Muscle layer of colon (tissue), 2 donors: ENCODE measurements at regions not wholly inside any gene's neighbourhood (a gene's known extent, or its start where the extent isn't known, plus 50 kb on each side); places are given as distances from the start of the nearest gene placed in this dataset.
"Not testable (repeated sequence)": the region's sequence is repeated elsewhere in the genome, so short reads cannot be mapped to it uniquely, and the experiment has no call there.

Source experiments
- H3K27ac ChIP-seq: one replicate; pipeline ENCODE4 v1.7.0; 2013; ENCODE audit warnings: low read depth, mild to moderate bottlenecking, low read length, moderate library complexity
- H3K27me3 ChIP-seq, 2 donors: one replicate each; pipeline ENCODE4 v1.7.0; 2013; ENCODE audit warnings: low read length in 2 of 2, mild to moderate bottlenecking in 2 of 2; ENCODE audit not compliant: insufficient read depth in 2 of 2, control insufficient read depth in 1 of 2
- H3K36me3 ChIP-seq: one replicate; pipeline ENCODE4 v1.7.0; 2013; ENCODE audit warnings: mild to moderate bottlenecking, low read length; ENCODE audit not compliant: insufficient read depth
- H3K4me1 ChIP-seq: one replicate; pipeline ENCODE4 v1.7.0; 2013; ENCODE audit warnings: mild to moderate bottlenecking, low read length; ENCODE audit not compliant: insufficient read depth
- H3K4me3 ChIP-seq, 2 donors: one replicate each; pipeline ENCODE4 v1.7.0; 2013; ENCODE audit warnings: low read length in 2 of 2, low read depth in 1 of 2, mild to moderate bottlenecking in 1 of 2, moderate library complexity in 1 of 2
- H3K9ac ChIP-seq: one replicate; pipeline ENCODE4 v1.7.0; 2013; ENCODE audit warnings: low read length
- H3K9me3 ChIP-seq: one replicate; pipeline ENCODE4 v1.7.0; 2013; ENCODE audit warnings: mild to moderate bottlenecking, low read length
- donor health status: abdominal sarcoma.
- donor health status: Adenocarcinoma of cecum.

GRCh38 chr1:38489844-38490270 is 369.7 kb downstream of the RRAGC start:
- Histone ChIP-seq H3K27ac (no peak overlapping the region), H3K4me3 (no peak overlapping the region), H3K4me1 (no peaks in the 10 kb centered on the region), H3K27me3 (peaks cover 0 to 8% of the 10 kb centered on the region in 2 donors), H3K9ac (no peak overlapping the region), H3K36me3 (no peaks in the 10 kb centered on the region), H3K9me3 (no peaks in the 10 kb centered on the region)

- H3K9ac ChIP-seq = no peak overlapping the region
- H3K4me3 ChIP-seq = no peak overlapping the region
- H3K9me3 ChIP-seq = no peaks in the 10 kb centered on the region
- no peaks in the 10 kb centered on the region for H3K36me3 ChIP-seq
- peaks cover 0 to 8% of the 10 kb centered on the region in 2 donors for H3K27me3 ChIP-seq
- no peaks in the 10 kb centered on the region for H3K4me1 ChIP-seq
- no peak overlapping the region for H3K27ac ChIP-seq
Observed at GRCh38 chr1:38488162-38488898, 371.2 kb downstream of the RRAGC start.

- Histone ChIP-seq H3K36me3 (no peaks in the 10 kb centered on the region), H3K9me3 (no peaks in the 10 kb centered on the region), H3K9ac (no peak overlapping the region), H3K4me3 (no peak overlapping the region), H3K27ac (no peak overlapping the region), H3K27me3 (peaks cover 0 to 8% of the 10 kb centered on the region in 2 donors), H3K4me1 (no peaks in the 10 kb centered on the region)
Observed at GRCh38 chr1:38487396-38487795, 372.2 kb downstream of the RRAGC start.

GRCh38 chr1:38486085-38486484 is 373.5 kb downstream of the RRAGC start:
- H3K9ac ChIP-seq = no peak overlapping the region
- H3K27me3 ChIP-seq = peaks cover 0 to 8% of the 10 kb centered on the region in 2 donors
- no peaks in the 10 kb centered on the region for H3K9me3 ChIP-seq
- no peaks in the 10 kb centered on the region for H3K4me1 ChIP-seq
- H3K27ac ChIP-seq = no peak overlapping the region
- no peak overlapping the region for H3K4me3 ChIP-seq
- H3K36me3 ChIP-seq = no peaks in the 10 kb centered on the region

GRCh38 chr1:38481871-38482826 is 377.4 kb downstream of the RRAGC start:
- no peaks in the 10 kb centered on the region for H3K36me3 ChIP-seq
- H3K4me1 ChIP-seq = no peaks in the 10 kb centered on the region
- H3K4me3 ChIP-seq = no peak overlapping the region
- peaks cover 4 to 9% of the 10 kb centered on the region in 2 donors for H3K27me3 ChIP-seq
- H3K9ac ChIP-seq = no peak overlapping the region
- H3K9me3 ChIP-seq = no peaks in the 10 kb centered on the region
- H3K27ac ChIP-seq = no peak overlapping the region

GRCh38 chr1:38479662-38480061 is 379.9 kb downstream of the RRAGC start:
- H3K36me3 ChIP-seq, H3K4me3 ChIP-seq, H3K4me1 ChIP-seq, H3K9ac ChIP-seq, H3K9me3 ChIP-seq, H3K27ac ChIP-seq: not testable (repeated sequence)
- peaks cover 13 to 20% of the 10 kb centered on the region in 2 donors for H3K27me3 ChIP-seq

- no peaks in the 10 kb centered on the region for H3K36me3 ChIP-seq
- no peaks in the 10 kb centered on the region for H3K4me1 ChIP-seq
- peaks cover 13 to 20% of the 10 kb centered on the region in 2 donors for H3K27me3 ChIP-seq
- no peak overlapping the region for H3K27ac ChIP-seq
- no peak overlapping the region for H3K9ac ChIP-seq
- no peak overlapping the region for H3K4me3 ChIP-seq
- no peaks in the 10 kb centered on the region for H3K9me3 ChIP-seq
Observed at GRCh38 chr1:38477811-38478210, 381.8 kb downstream of the RRAGC start.

GRCh38 chr1:38476850-38477178 is 382.8 kb downstream of the RRAGC start:
- H3K27me3 ChIP-seq = peaks cover 13 to 20% of the 10 kb centered on the region in 2 donors
- H3K27ac ChIP-seq = no peak overlapping the region
- H3K9me3 ChIP-seq = no peaks in the 10 kb centered on the region
- no peak overlapping the region for H3K4me3 ChIP-seq
- no peaks in the 10 kb centered on the region for H3K36me3 ChIP-seq
- H3K9ac ChIP-seq = no peak overlapping the region
- H3K4me1 ChIP-seq = no peaks in the 10 kb centered on the region

GRCh38 chr1:38476111-38476849 is 383.3 kb downstream of the RRAGC start:
- Histone ChIP-seq H3K4me3 (peak overlapping the region in 1 of 2 donors; percentile 33), H3K9ac (no peak overlapping the region), H3K9me3 (no peaks in the 10 kb centered on the region), H3K27me3 (peaks cover 13 to 20% of the 10 kb centered on the region in 2 donors), H3K36me3 (no peaks in the 10 kb centered on the region), H3K4me1 (no peaks in the 10 kb centered on the region), H3K27ac (no peak overlapping the region)

GRCh38 chr1:38475624-38476005 is 384.0 kb downstream of the RRAGC start:
- no peaks in the 10 kb centered on the region for H3K36me3 ChIP-seq
- H3K9me3 ChIP-seq = no peaks in the 10 kb centered on the region
- no peak overlapping the region for H3K9ac ChIP-seq
- no peaks in the 10 kb centered on the region for H3K4me1 ChIP-seq
- peaks cover 16 to 20% of the 10 kb centered on the region in 2 donors for H3K27me3 ChIP-seq
- no peak overlapping the region for H3K4me3 ChIP-seq
- no peak overlapping the region for H3K27ac ChIP-seq
